A673 (cell line): ENCODE measurements at regions not wholly inside any gene's neighbourhood (a gene's known extent, or its start where the extent isn't known, plus 50 kb on each side); places are given as distances from the start of the nearest gene placed in this dataset.
"Not testable (repeated sequence)": the region's sequence is repeated elsewhere in the genome, so short reads cannot be mapped to it uniquely, and the experiment has no call there.

Experiments
- BruUV-seq: library from RNA; stranded (reverse); fragments of 400-500 nt; replicated peaks from 2 replicates; lab custom pipeline; 2021; lab: Mats Ljungman, UMichigan
- CTCF ChIA-PET: fragments of 300-600 bp; sonication (Branson Sonifier 250); formaldehyde crosslinking; loops from one replicate; lab custom pipeline; 2022; ENCODE audit warnings: antibody characterized with exemption; lab: Charles Lee
- POLR2A ChIA-PET: fragments of 300-600 bp; sonication (Branson Sonifier 250); formaldehyde crosslinking; loops from one replicate; lab custom pipeline; 2022; ENCODE audit warnings: antibody characterized with exemption; ENCODE audit not compliant: low non-redundant PET; lab: Charles Lee
- DNase-seq: peaks from one replicate; pipeline ENCODE4 v3.0.0-alpha.2; 2015; ENCODE audit warnings: low spot score
- H3K27ac ChIP-seq: fragments of 200-600 bp; sonication (generic); 2 replicates; pipeline ENCODE4 v1.5.1; 2016; ENCODE audit warnings: mixed run types, low read depth, mild to moderate bottlenecking, mixed read lengths, antibody characterized with exemption, low read length; ENCODE audit not compliant: poor library complexity, severe bottlenecking
- H3K27me3 ChIP-seq: fragments of 200-600 bp; sonication (generic); replicated peaks from 2 replicates; pipeline ENCODE4 v1.6.1; 2017; ENCODE audit warnings: mixed run types, low read depth, mild to moderate bottlenecking, mixed read lengths, antibody characterized with exemption, low read length; ENCODE audit not compliant: insufficient read depth, poor library complexity
- H3K36me3 ChIP-seq: fragments of 200-600 bp; sonication (generic); 2 replicates; pipeline ENCODE4 v1.6.1; 2016; ENCODE audit warnings: mixed run types, mild to moderate bottlenecking, mixed read lengths, antibody characterized with exemption, low read length; ENCODE audit not compliant: insufficient read depth, poor library complexity, severe bottlenecking
- H3K4me1 ChIP-seq: fragments of 200-600 bp; sonication (generic); 2 replicates; pipeline ENCODE4 v1.6.1; 2017; ENCODE audit warnings: mixed run types, mild to moderate bottlenecking, mixed read lengths, antibody characterized with exemption, low read length; ENCODE audit not compliant: insufficient read depth, poor library complexity, severe bottlenecking
- H3K4me3 ChIP-seq: fragments of 200-600 bp; sonication (generic); 2 replicates; pipeline ENCODE4 v1.5.1; 2016; ENCODE audit warnings: low read depth, mixed run types, mild to moderate bottlenecking, mixed read lengths, low read length; ENCODE audit not compliant: poor library complexity, severe bottlenecking
- H3K9me3 ChIP-seq: fragments of 200-600 bp; sonication (generic); 2 replicates; pipeline ENCODE4 v1.6.1; 2016; ENCODE audit warnings: mixed run types, low read depth, mild to moderate bottlenecking, mixed read lengths, antibody characterized with exemption, low read length; ENCODE audit not compliant: poor library complexity, severe bottlenecking
- CTCF ChIP-seq: fragments of 300-800, 200-600 bp; sonication (generic); conservative IDR thresholded peaks from 2 replicates; pipeline ENCODE4 v1.5.1; 2017; ENCODE audit warnings: low read depth, mild to moderate bottlenecking, antibody characterized with exemption, low read length, moderate library complexity, mixed read lengths
- EZH2 ChIP-seq: fragments of 200-600 bp; sonication (generic); IDR thresholded peaks from 2 replicates; pipeline ENCODE4 v1.6.1; 2017; ENCODE audit warnings: borderline replicate concordance, low read depth, mild to moderate bottlenecking, mixed read lengths, antibody characterized with exemption, low read length; ENCODE audit not compliant: poor library complexity, severe bottlenecking
- intact Hi-C: fragments of 100-400 bp; cut with micrococcal nuclease; formaldehyde crosslinking; loops from one replicate; pipeline ENCODE4 v1.10.0; 2022; ENCODE audit not compliant: unreplicated experiment

DNA sequence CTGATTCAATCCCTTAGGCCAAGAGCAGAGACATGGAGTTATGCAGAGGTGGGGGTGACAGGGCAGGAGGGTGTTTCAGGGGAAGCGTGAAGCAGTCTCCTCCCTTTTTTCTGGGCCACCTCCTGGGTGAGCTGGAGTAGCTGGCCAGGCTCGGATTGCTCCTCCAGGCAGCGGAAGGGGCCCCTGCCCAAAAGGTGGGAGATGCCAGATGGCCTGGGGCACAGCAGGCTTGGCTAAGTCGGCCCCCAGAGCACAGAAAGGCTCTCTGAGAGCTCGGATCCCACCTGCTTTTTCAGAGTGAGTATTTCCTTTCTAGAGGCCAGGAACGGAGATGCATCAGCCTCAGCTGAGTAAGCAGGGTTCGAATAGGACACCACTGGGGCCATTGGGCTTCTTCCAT, 196.9 kb downstream of the ANKRD30B start:
- H3K4me3 ChIP-seq: no peak overlapping the region
- ChIA-PET POLR2A (no interaction called here), CTCF (no interaction called here)
- no TSS peak for BruUV-seq
- no peaks in the 10 kb centered on the region for H3K36me3 ChIP-seq
- intact Hi-C loops: no loop called here
- no peaks in the 10 kb centered on the region for H3K4me1 ChIP-seq
- no peaks in the 10 kb centered on the region for H3K27me3 ChIP-seq
- no peak for DNase-seq
- no peak overlapping the region for H3K27ac ChIP-seq
- TF ChIP-seq CTCF (no peak), EZH2 (no peak)
- no peaks in the 10 kb centered on the region for H3K9me3 ChIP-seq

- Histone ChIP-seq H3K36me3 (no peaks in the 10 kb centered on the region), H3K9me3 (no peaks in the 10 kb centered on the region), H3K4me1 (no peaks in the 10 kb centered on the region), H3K4me3 (no peak overlapping the region), H3K27me3 (no peaks in the 10 kb centered on the region), H3K27ac (no peak overlapping the region)
- BruUV-seq: no TSS peak
- intact Hi-C loops: no loop called here
- no peak for DNase-seq
- CTCF ChIA-PET: no interaction called here
- POLR2A ChIA-PET: no interaction called here
- TF ChIP-seq EZH2: no peak
These were observed 197.3 kb downstream of the ANKRD30B start for GRCh38 chr18:14945286-14945685.

- H3K4me1 ChIP-seq: no peaks in the 10 kb centered on the region
- no peaks in the 10 kb centered on the region for H3K27me3 ChIP-seq
- H3K9me3 ChIP-seq: no peaks in the 10 kb centered on the region
- no peaks in the 10 kb centered on the region for H3K36me3 ChIP-seq
- H3K4me3 ChIP-seq: no peak overlapping the region
- no peak for DNase-seq
- H3K27ac ChIP-seq: no peak overlapping the region
- POLR2A ChIA-PET: no interaction called here
- intact Hi-C loops: no loop called here
- CTCF ChIA-PET: no interaction called here
- TF ChIP-seq EZH2 (no peak), CTCF (no peak)
- BruUV-seq: no TSS peak
These were observed 198.0 kb downstream of the ANKRD30B start for GRCh38 chr18:14945984-14946383.

GRCh38 chr18:14946741-14947470, 198.9 kb downstream of the ANKRD30B start:
- H3K27me3 ChIP-seq, H3K36me3 ChIP-seq, CTCF ChIA-PET, H3K4me3 ChIP-seq, BruUV-seq, POLR2A ChIA-PET, DNase-seq, H3K27ac ChIP-seq, H3K9me3 ChIP-seq, intact Hi-C loops, H3K4me1 ChIP-seq: not testable (repeated sequence)
